DOHH2 (cell line): ENCODE measurements at regions not wholly inside any gene's neighbourhood (a gene's known extent, or its start where the extent isn't known, plus 50 kb on each side); places are given as distances from the start of the nearest gene placed in this dataset.

ENCODE experiments used
- EZH2phosphoT487 ChIP-seq: fragments of 200-600 bp; sonication (generic); IDR thresholded peaks from 2 replicates; pipeline ENCODE4 v1.6.1; 2017; ENCODE audit warnings: borderline replicate concordance, mild to moderate bottlenecking, antibody characterized with exemption, low read length, moderate library complexity, mixed read lengths
- TF ChIP-seq, protein P1 (sequence below): fragments of 200-600 bp; sonication (generic); IDR thresholded peaks from one replicate; pipeline ENCODE4 v1.5.1; 2014; ENCODE audit warnings: antibody characterized with exemption, mild to moderate bottlenecking, low read depth, low read length; ENCODE audit not compliant: poor library complexity, severe bottlenecking

DNA sequence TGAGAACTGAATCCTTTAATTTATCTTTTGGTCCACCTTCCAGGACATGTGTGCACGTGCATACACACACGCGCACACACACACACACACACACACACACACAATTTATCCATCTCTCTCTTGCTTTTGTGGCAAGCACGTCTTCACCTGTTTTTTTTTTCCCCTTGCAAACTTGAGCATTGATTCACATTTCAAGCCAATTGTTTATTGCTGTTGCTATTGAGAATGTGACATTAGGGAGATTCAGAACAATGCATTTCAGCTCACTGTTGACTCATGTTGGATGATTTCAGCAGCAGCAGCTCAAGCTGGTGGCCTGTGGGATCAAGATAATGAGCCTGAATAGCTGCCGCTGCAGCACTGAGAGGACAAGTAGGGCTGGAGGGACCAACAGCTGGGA lies 128.9 kb downstream of the SNAPC1 start:
- TF ChIP-seq, protein P1, sequence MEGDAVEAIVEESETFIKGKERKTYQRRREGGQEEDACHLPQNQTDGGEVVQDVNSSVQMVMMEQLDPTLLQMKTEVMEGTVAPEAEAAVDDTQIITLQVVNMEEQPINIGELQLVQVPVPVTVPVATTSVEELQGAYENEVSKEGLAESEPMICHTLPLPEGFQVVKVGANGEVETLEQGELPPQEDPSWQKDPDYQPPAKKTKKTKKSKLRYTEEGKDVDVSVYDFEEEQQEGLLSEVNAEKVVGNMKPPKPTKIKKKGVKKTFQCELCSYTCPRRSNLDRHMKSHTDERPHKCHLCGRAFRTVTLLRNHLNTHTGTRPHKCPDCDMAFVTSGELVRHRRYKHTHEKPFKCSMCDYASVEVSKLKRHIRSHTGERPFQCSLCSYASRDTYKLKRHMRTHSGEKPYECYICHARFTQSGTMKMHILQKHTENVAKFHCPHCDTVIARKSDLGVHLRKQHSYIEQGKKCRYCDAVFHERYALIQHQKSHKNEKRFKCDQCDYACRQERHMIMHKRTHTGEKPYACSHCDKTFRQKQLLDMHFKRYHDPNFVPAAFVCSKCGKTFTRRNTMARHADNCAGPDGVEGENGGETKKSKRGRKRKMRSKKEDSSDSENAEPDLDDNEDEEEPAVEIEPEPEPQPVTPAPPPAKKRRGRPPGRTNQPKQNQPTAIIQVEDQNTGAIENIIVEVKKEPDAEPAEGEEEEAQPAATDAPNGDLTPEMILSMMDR: no peak
- no peak for TF ChIP-seq EZH2phosphoT487
